Heart left ventricle (tissue), 16 donors: ENCODE measurements at regions not wholly inside any gene's neighbourhood (a gene's known extent, or its start where the extent isn't known, plus 50 kb on each side); places are given as distances from the start of the nearest gene placed in this dataset.
A peak's percentile ranks its signal among the peaks of the same experiment; 100 is the strongest.

Experiments
- ATAC-seq, 4 donors: fragments of 200-7000 bp; cut with Tn5 transposase; one replicate each; pipeline ENCODE4 v1.9.1; 2020 to 2022; ENCODE audit warnings: moderate library complexity in 4 of 4, mild to moderate bottlenecking in 3 of 4, moderate number of reproducible peaks in 1 of 4
- DNase-seq, 5 donors: peaks; one replicate each; pipeline ENCODE4 v3.0.0-alpha.2; 2020
- H3K27ac ChIP-seq, 12 donors: fragments of 200-600 bp; sonication (generic) in 4 of 12; one replicate each; pipeline versions ENCODE4 v1.5.0 to v1.8.0; 2016 to 2022; ENCODE audit warnings: mild to moderate bottlenecking in 2 of 12
- H3K27me3 ChIP-seq, 9 donors: fragments of 200-600 bp; sonication (generic) in 2 of 9; one replicate each; pipeline versions ENCODE4 v1.5.1 to v1.8.0; 2016 to 2022; ENCODE audit warnings: mild to moderate bottlenecking in 3 of 9
- H3K36me3 ChIP-seq, 9 donors: fragments of 200-600 bp; sonication (generic) in 2 of 9; one replicate each; pipeline versions ENCODE4 v1.5.0 to v1.8.0; 2018 to 2022; ENCODE audit warnings: mild to moderate bottlenecking in 2 of 9
- H3K4me1 ChIP-seq, 12 donors: fragments of 200-600 bp; sonication (generic) in 4 of 12; one replicate each; pipeline versions ENCODE4 v1.5.0 to v1.8.0; 2016 to 2022; ENCODE audit warnings: mild to moderate bottlenecking in 3 of 12
- H3K4me3 ChIP-seq, 12 donors: fragments of 200-600 bp; sonication (generic) in 4 of 12; one replicate each; pipeline versions ENCODE4 v1.5.0 to v1.8.0; 2017 to 2022; ENCODE audit warnings: mild to moderate bottlenecking in 9 of 12, moderate library complexity in 4 of 12
- H3K9me3 ChIP-seq, 12 donors: fragments of 200-600 bp; sonication (generic) in 4 of 12; one replicate each; pipeline versions ENCODE4 v1.5.0 to v1.8.0; 2016 to 2022; ENCODE audit warnings: mild to moderate bottlenecking in 1 of 12
- POLR2A ChIP-seq, 2 donors: fragments of 450-650 bp; IDR thresholded peaks; one replicate each; pipeline ENCODE4 v1.6.1; 2017; ENCODE audit warnings: antibody characterized with exemption in 2 of 2, mild to moderate bottlenecking in 2 of 2, moderate library complexity in 2 of 2
- WGBS, 4 donors: extraction: QIAGEN DNeasy Blood & Tissue Kit in 2 of 4; methylation state at CpG; one replicate each; pipeline versions ENCODE4 v1.1.5 to v1.1.7; 2013 to 2018; 5-methylcytosine and 5-hydroxymethylcytosine counted together
- intact Hi-C, 10 donors: fragments of 100-400 bp; cut with DNase I; formaldehyde crosslinking; loops; one replicate each; pipeline versions ENCODE4 v1.11.1 to v1.14.2; 2022
- TF ChIP-seq, protein P1 (sequence below), 12 donors: fragments of 200-600 bp; sonication (generic) in 4 of 12; IDR thresholded peaks; one replicate each; pipeline versions ENCODE4 v1.5.0 to v1.8.0; 2018 to 2022; ENCODE audit warnings: antibody characterized with exemption in 12 of 12, mild to moderate bottlenecking in 5 of 12
- donor health status: ischemic (EF 13 %, LVEDD 7.1; RV severe dilation, severe dysfunction).
- donor health status: healthy with polysubstance abuse.
- donor health status: DM: no; HTN: yes; CAD: no.
- donor health status: DM: no; HTN: no; CAD: no.
- donor health status: ischemic (EF 25% LVEDD 6.9; RV normal size, moderate dysfunction).
- donor health status: ischemic (EF 25% LVEDD 5.7; RV mildly dilated, moderate dysfunction).
- donor health status: healthy.
- donor health status: DM: yes; HTN: yes; CAD: no.
- donor health status: ischemic (EF 35%, LVEDD 5.7; RV mildly dilated, moderate dysfunction).
- donor health status: nonischemic (EF 11% LVEDD 7.7; RV severe dilation, severe dysfunction).
- donor health status: DM: yes; HTN: yes; CAD: no.
- donor health status: PGD.
- donor health status: ischemic (EF 29% LVEDD 5.4; RV normal size, mild dysfunction).
- donor health status: nonischemic (EF 23%, LVEDD 6.1; RV moderate dilation, normal function).

DNA sequence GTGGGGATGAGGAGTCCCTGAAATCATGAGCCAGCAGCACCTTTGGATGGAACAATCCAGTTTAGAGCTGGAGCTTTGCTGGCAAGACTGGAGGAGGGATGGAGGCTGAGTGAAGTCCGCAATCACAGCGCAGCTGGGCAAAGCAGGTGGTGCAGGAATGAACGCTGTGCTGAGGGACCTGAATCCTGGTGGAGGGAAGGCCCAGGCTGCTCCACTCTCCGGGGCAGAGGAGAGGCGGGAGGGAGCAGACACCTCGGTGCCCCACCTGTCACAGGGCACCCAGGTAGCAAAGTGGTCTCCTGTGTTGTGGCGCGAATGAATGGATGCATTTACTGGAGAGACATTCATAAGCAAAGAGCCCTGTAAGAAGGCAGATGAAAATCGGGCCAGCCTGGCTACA is 124.8 kb upstream of the ANO1 start:
- no peak overlapping the region for H3K27ac ChIP-seq
- peak in 1 of 5 donors; percentile 22 for DNase-seq
- intact Hi-C loops: no loop called here
- WGBS, 4 donors: 83 to 87% (median 87%) methylated on average over 9 of the region's 9 CpGs
- H3K27me3 ChIP-seq: no peaks in the 10 kb centered on the region
- H3K4me3 ChIP-seq: no peak overlapping the region
- ATAC-seq: no peak
- peaks cover 0 to 7% (median 0%) of the 10 kb centered on the region in 12 donors for H3K9me3 ChIP-seq
- peaks cover 0 to 13% (median under 1%) of the 10 kb centered on the region in 12 donors for H3K4me1 ChIP-seq
- H3K36me3 ChIP-seq: no peaks in the 10 kb centered on the region
- TF ChIP-seq, protein P1, sequence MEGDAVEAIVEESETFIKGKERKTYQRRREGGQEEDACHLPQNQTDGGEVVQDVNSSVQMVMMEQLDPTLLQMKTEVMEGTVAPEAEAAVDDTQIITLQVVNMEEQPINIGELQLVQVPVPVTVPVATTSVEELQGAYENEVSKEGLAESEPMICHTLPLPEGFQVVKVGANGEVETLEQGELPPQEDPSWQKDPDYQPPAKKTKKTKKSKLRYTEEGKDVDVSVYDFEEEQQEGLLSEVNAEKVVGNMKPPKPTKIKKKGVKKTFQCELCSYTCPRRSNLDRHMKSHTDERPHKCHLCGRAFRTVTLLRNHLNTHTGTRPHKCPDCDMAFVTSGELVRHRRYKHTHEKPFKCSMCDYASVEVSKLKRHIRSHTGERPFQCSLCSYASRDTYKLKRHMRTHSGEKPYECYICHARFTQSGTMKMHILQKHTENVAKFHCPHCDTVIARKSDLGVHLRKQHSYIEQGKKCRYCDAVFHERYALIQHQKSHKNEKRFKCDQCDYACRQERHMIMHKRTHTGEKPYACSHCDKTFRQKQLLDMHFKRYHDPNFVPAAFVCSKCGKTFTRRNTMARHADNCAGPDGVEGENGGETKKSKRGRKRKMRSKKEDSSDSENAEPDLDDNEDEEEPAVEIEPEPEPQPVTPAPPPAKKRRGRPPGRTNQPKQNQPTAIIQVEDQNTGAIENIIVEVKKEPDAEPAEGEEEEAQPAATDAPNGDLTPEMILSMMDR (IDR thresholded peaks at IDR 0.05): no peak
- TF ChIP-seq POLR2A (IDR thresholded peaks at IDR 0.05): no peak

DNA sequence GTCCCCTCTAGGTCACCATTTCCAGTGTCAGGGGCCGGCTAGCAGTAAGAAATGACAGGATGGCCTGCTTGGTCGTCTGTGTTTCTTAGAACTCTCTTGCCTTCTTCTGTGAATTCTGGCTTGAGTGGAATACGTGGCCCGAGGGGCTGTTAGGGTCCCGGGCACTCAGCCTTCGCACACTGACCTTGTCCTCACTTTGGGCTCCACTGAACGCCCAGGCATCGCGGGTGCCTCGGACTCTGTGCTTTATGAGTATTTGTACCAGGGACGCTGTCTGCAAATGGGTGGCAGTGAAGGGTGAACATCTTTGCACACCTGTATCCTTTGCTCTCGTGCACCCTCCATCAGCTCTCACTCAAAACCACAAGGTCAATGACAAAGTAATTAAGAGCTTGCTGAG is 123.4 kb upstream of the ANO1 start:
- intact Hi-C loops: no loop called here
- Histone ChIP-seq H3K4me1 (no peaks in the 10 kb centered on the region), H3K4me3 (no peak overlapping the region), H3K36me3 (no peaks in the 10 kb centered on the region), H3K27me3 (no peaks in the 10 kb centered on the region), H3K9me3 (peaks cover 0 to 11% (median 0%) of the 10 kb centered on the region in 12 donors), H3K27ac (no peak overlapping the region)
- TF ChIP-seq POLR2A (IDR thresholded peaks at IDR 0.05): no peak
- TF ChIP-seq, protein P1 (IDR thresholded peaks at IDR 0.05): no peak
- 88 to 92% (median 90%) methylated on average over 12 of the region's 12 CpGs for WGBS, 4 donors
- ATAC-seq (no peak), DNase-seq (peak in 1 of 5 donors; percentile 4)

DNA sequence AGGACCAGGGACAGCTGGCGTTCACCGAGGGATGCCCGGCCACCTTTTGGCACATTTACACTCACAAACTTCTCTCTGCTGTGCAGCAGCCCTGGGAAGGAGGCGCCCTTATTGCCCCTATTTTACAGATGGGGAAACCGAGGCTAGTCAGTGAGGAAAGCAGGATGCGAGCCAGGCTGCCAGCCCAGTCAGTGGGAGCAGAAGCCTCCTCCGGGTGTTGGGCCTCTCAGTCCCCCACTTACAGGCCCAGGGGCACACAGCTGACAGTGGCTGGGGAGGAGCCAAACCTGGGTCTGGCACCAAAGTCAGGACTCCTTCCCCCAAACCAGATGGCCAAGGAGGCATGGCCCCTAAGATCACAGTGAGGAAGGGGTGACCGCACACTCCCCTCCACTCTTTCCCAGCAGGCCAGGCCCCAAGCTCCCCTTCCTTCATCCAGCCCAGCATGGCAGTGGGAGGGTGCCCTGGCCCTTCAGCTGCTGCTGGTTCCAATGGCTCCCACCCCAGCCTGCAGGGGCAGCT is 121.4 kb upstream of the ANO1 start:
- peaks cover 0 to 11% (median 0%) of the 10 kb centered on the region in 12 donors for H3K9me3 ChIP-seq
- TF ChIP-seq, protein P1 (IDR thresholded peaks at IDR 0.05): no peak
- no peak for TF ChIP-seq POLR2A (IDR thresholded peaks at IDR 0.05)
- intact Hi-C loops: no loop called here
- no peak overlapping the region for H3K27ac ChIP-seq
- H3K27me3 ChIP-seq: no peaks in the 10 kb centered on the region
- no peaks in the 10 kb centered on the region for H3K4me1 ChIP-seq
- WGBS, 4 donors: 85 to 90% (median 87%) methylated on average over 7 to 8 of the region's 8 CpGs
- DNase-seq: no peak
- no peaks in the 10 kb centered on the region for H3K36me3 ChIP-seq
- ATAC-seq: no peak
- H3K4me3 ChIP-seq: no peak overlapping the region

DNA sequence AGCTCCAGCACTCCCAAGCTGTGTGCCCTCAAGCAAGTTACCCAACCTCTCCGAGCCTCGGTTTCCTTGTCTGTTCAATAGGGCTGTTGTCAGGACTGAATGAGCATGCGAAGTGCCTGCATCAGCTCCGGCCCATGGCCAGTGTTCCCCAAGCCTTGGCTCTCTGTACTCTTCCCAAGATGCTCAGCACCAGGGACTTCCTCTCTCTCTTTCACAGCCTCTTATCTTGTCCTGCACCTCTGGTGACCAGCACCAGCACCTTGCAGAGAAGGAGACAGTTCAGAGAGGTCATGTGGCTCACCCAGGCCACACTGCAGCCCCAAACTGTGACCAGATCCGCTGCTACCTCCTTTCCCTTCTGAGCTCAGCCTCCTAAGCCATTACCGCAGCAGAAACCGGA is 120.3 kb upstream of the ANO1 start:
- Histone ChIP-seq H3K9me3 (peaks cover 0 to 11% (median 0%) of the 10 kb centered on the region in 12 donors), H3K4me3 (no peak overlapping the region), H3K36me3 (no peaks in the 10 kb centered on the region), H3K4me1 (no peaks in the 10 kb centered on the region), H3K27ac (no peak overlapping the region), H3K27me3 (no peaks in the 10 kb centered on the region)
- DNase-seq (no peak), ATAC-seq (no peak)
- 87 to 89% (median 88%) methylated on average over 7 of the region's 7 CpGs for WGBS, 4 donors
- intact Hi-C loops: no loop called here
- no peak for TF ChIP-seq POLR2A (IDR thresholded peaks at IDR 0.05)
- TF ChIP-seq, protein P1 (IDR thresholded peaks at IDR 0.05): no peak
